Transverse colon (tissue), 4 donors: ENCODE measurements at regions not wholly inside any gene's neighbourhood (a gene's known extent, or its start where the extent isn't known, plus 50 kb on each side); places are given as distances from the start of the nearest gene placed in this dataset.

Experiments used
- DNase-seq: peaks from one replicate; pipeline ENCODE4 v3.0.0-alpha.2; 2019
- H3K27ac ChIP-seq, 4 donors: fragments of 200-600 bp; sonication (generic); 2 replicates each; pipeline ENCODE4 v1.5.1; 2016 to 2018; ENCODE audit warnings: inconsistent platforms in 4 of 4
- H3K27me3 ChIP-seq: fragments of 200-600 bp; sonication (generic); 2 replicates; pipeline ENCODE4 v1.5.1; 2017; ENCODE audit warnings: inconsistent platforms
- H3K36me3 ChIP-seq, 4 donors: fragments of 200-600 bp; sonication (generic); 2 replicates each; pipeline ENCODE4 v1.5.1; 2017 to 2019; ENCODE audit warnings: inconsistent platforms in 4 of 4
- H3K4me1 ChIP-seq, 4 donors: fragments of 200-600 bp; sonication (generic); 2 replicates each; pipeline ENCODE4 v1.5.1; 2017 to 2020; ENCODE audit warnings: inconsistent platforms in 4 of 4
- H3K4me3 ChIP-seq, 4 donors: fragments of 200-600 bp; sonication (generic); 1 replicate in 1 of 4; 2 replicates in 3 of 4; pipeline versions ENCODE4 v1.5.1 to v1.6.1; 2017 to 2019; ENCODE audit warnings: inconsistent platforms in 4 of 4
- H3K9me3 ChIP-seq, 2 donors: fragments of 200-600 bp; sonication (generic); 2 replicates each; pipeline ENCODE4 v1.5.1; 2017 to 2019; ENCODE audit warnings: inconsistent platforms in 2 of 2
- CTCF ChIP-seq, 5 experiments: fragments of 200-600 bp in 3 of 5; fragments of 450-650 bp in 2 of 5; sonication (generic) in 3 of 5; IDR thresholded peaks; 1 replicate in 2 of 5; 2 replicates in 3 of 5; pipeline ENCODE4 v1.5.1; 2016 to 2017; ENCODE audit warnings: antibody characterized with exemption in 5 of 5, inconsistent platforms in 3 of 5, mild to moderate bottlenecking in 2 of 5, moderate library complexity in 1 of 5
- EP300 ChIP-seq: sonication (generic); formaldehyde crosslinking; IDR thresholded peaks from one replicate; pipeline ENCODE4 v1.6.1; 2017; ENCODE audit warnings: antibody characterized with exemption, low read depth
- POLR2A ChIP-seq: fragments of 450-650 bp; IDR thresholded peaks from one replicate; pipeline ENCODE4 v1.6.1; 2016; ENCODE audit warnings: antibody characterized with exemption, mild to moderate bottlenecking, moderate library complexity
- POLR2AphosphoS5 ChIP-seq, 3 donors: sonication (generic); formaldehyde crosslinking; IDR thresholded peaks; one replicate each; pipeline ENCODE4 v1.6.1; 2016; ENCODE audit warnings: antibody characterized with exemption in 3 of 3
- WGBS, 2 donors: methylation state at CpG; one replicate each; pipeline ENCODE4 v1.1.5; 2018; ENCODE audit warnings: low coverage in 1 of 2; 5-methylcytosine and 5-hydroxymethylcytosine counted together
- in situ Hi-C, 4 donors: fragments of 200-750 bp; cut with MboI; loops; one replicate each; pipeline versions ENCODE4 v1.15.0 to v1.15.1; 2017; ENCODE audit warnings: low sequenced_read_pairs in 3 of 4, low pct_ligation_motif_present in 1 of 4, low pct_unique_long_range_greater_than_20kb in 1 of 4
- intact Hi-C: fragments of 100-400 bp; cut with DNase I; formaldehyde crosslinking; loops from one replicate; pipeline ENCODE4 v1.15.1; 2023; ENCODE audit warnings: low total_unique reads

- Histone ChIP-seq H3K4me1 (no peaks in the 10 kb centered on the region), H3K27me3 (no peaks in the 10 kb centered on the region), H3K4me3 (no peak overlapping the region), H3K9me3 (no peaks in the 10 kb centered on the region), H3K36me3 (no peaks in the 10 kb centered on the region), H3K27ac (no peak overlapping the region)
- in situ Hi-C loops, result no loop called here
- intact Hi-C loops, result no loop called here
- TF ChIP-seq POLR2A (no peak), POLR2AphosphoS5 (IDR thresholded peaks at IDR 0.05) (no peak), EP300 (no peak), CTCF (IDR thresholded peaks at IDR 0.05) (no peak)
- no peak for DNase-seq
- 89% methylated on average over 1 of the region's 1 CpG for WGBS, 2 donors
Observed at GRCh38 chr12:61996717-61997116, 263.5 kb upstream of the USP15 start.

DNA sequence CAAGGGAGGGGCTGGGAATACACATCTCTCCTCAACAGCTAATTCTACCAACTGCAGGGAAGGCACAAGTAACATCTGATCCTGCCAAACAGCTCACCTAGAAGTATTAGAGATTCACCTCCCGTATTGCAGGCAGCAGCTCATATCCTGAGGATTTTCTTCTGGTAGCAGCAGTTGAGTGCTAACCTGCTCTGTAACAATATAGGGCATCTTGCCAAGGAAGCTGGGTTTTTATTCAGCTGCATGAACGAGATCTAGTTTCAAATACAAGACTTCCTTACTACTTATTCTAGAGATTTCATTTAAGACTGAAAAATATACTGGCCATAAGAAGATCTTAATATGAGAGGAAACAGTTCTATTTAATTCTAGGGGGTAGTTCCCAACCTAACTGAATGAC is 261.4 kb upstream of the USP15 start:
- H3K4me3 ChIP-seq, result no peak overlapping the region
- no peaks in the 10 kb centered on the region for H3K36me3 ChIP-seq
- H3K9me3 ChIP-seq, result no peaks in the 10 kb centered on the region
- no peaks in the 10 kb centered on the region for H3K4me1 ChIP-seq
- 23 to 44% methylated on average over 2 of the region's 2 CpGs for WGBS, 2 donors
- no peak overlapping the region for H3K27ac ChIP-seq
- DNase-seq, result no peak
- intact Hi-C loops (no loop called here), in situ Hi-C loops (no loop called here)
- H3K27me3 ChIP-seq, result no peaks in the 10 kb centered on the region
- no peak for TF ChIP-seq EP300
- TF ChIP-seq POLR2AphosphoS5 (IDR thresholded peaks at IDR 0.05), result no peak
- TF ChIP-seq POLR2A, result no peak
- no peak for TF ChIP-seq CTCF (IDR thresholded peaks at IDR 0.05)

DNA sequence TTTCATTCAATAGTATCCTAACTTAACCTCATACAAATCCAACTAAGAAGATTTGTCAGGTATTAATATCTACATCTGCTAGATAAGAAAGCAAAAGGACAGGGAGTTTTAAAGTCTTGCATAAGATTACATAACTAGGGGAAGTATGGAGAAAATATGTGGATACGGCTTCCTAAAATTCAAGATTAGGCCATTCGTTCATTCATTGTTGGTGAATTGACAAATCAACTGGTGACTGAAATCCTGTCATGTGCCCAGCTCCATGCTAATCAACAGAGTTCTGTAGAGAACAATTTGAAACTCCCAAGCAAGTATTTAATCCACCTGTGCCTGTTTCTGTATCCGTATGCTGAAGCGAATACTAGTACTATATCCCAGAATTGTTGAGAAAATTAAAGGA is 260.9 kb upstream of the USP15 start:
- WGBS, 2 donors, result 59 to 65% methylated on average over 4 of the region's 4 CpGs
- no peak for DNase-seq
- in situ Hi-C loops, result no loop called here
- Histone ChIP-seq H3K27ac (no peak overlapping the region), H3K4me1 (no peaks in the 10 kb centered on the region), H3K4me3 (no peak overlapping the region), H3K9me3 (no peaks in the 10 kb centered on the region), H3K36me3 (no peaks in the 10 kb centered on the region), H3K27me3 (no peaks in the 10 kb centered on the region)
- no peak for TF ChIP-seq CTCF (IDR thresholded peaks at IDR 0.05)
- TF ChIP-seq POLR2AphosphoS5 (IDR thresholded peaks at IDR 0.05), result no peak
- TF ChIP-seq POLR2A, result no peak
- TF ChIP-seq EP300, result no peak
- intact Hi-C loops, result no loop called here

GRCh38 chr12:62001424-62001823 is 258.8 kb upstream of the USP15 start:
- WGBS, 2 donors, result 83 to 96% methylated on average over 1 to 6 of the region's 6 CpGs
- intact Hi-C loops, result no loop called here
- H3K36me3 ChIP-seq, result no peaks in the 10 kb centered on the region
- no peak overlapping the region for H3K27ac ChIP-seq
- TF ChIP-seq EP300, result no peak
- TF ChIP-seq POLR2A, result no peak
- DNase-seq, result no peak
- no peaks in the 10 kb centered on the region for H3K9me3 ChIP-seq
- H3K27me3 ChIP-seq, result no peaks in the 10 kb centered on the region
- H3K4me1 ChIP-seq, result no peaks in the 10 kb centered on the region
- in situ Hi-C loops, result no loop called here
- H3K4me3 ChIP-seq, result no peak overlapping the region

DNA sequence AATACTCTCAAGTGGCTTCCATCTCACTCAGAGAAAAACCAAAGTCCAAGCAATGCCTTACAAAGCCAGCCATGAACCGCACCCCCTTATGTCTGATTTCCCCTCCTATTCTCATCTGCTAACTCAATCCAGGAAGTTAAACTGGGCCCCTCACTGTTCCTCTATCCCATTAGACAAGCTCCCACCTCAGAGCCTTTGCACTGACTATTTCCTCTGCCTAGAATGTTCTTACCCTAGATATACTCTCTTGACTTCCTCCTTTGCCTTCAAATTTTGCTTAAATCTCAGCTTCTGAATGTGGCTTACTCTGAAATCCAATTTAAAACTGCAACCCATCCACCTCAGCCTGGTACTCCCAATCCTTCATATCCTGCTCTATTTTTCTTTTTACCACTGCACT is 257.0 kb upstream of the USP15 start:
- no peaks in the 10 kb centered on the region for H3K27me3 ChIP-seq
- no peaks in the 10 kb centered on the region for H3K4me1 ChIP-seq
- H3K36me3 ChIP-seq, result no peaks in the 10 kb centered on the region
- in situ Hi-C loops (no loop called here), intact Hi-C loops (no loop called here)
- H3K9me3 ChIP-seq, result no peaks in the 10 kb centered on the region
- no peak overlapping the region for H3K4me3 ChIP-seq
- no peak for TF ChIP-seq POLR2A
- TF ChIP-seq CTCF (IDR thresholded peaks at IDR 0.05), result no peak
- no peak for TF ChIP-seq POLR2AphosphoS5 (IDR thresholded peaks at IDR 0.05)
- TF ChIP-seq EP300, result no peak
- DNase-seq, result no peak
- no peak overlapping the region for H3K27ac ChIP-seq
- 96% methylated on average over 1 of the region's 1 CpG; no CpG with 5 or more reads in 1 of the 2 donors for WGBS, 2 donors
